ENCODE measurements at regions not wholly inside any gene's neighbourhood (a gene's known extent, or its start where the extent isn't known, plus 50 kb on each side); places are given as distances from the start of the nearest gene placed in this dataset.
A peak's percentile ranks its signal among the peaks of the same experiment; 100 is the strongest.

DNA sequence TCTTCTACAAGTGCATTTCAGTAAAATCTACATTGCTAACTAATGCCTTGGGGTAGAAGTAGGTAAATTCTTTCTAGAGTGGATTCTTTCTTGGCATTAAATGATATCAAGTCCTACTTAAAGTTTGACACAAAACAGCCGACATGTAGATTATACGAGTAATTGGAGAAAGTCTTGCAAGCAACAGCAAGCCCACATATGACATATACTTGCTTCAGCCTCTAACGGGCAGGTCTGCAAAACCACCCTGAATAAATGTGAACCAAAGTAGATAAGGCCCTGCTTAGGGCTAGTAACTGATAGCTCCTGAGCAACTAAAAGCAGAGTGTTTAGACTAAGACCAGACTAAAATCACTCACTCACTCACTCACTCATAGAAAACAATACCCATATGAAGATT lies 203.2 kb downstream of the LTN1 start:
- no peak for DNase-seq (ENCODE audit: low read depth in 3 of 3)

DNA sequence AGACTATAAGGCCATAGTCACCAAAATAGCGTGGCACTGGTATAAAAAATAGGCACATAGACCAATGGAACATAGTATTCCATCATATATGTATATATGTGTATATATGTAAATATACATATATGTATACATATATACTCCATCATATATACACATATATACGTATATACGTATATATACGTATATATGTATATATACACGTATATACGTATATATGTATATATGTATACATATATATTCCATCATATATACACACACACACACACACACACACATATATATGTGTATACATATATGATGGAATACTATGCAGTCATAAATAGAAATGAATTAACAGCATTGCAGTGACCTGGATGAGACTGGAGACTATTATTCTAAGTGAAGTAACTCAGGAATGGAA lies 204.6 kb downstream of the LTN1 start:
- no peak for DNase-seq (ENCODE audit: low read depth in 3 of 3)

DNA sequence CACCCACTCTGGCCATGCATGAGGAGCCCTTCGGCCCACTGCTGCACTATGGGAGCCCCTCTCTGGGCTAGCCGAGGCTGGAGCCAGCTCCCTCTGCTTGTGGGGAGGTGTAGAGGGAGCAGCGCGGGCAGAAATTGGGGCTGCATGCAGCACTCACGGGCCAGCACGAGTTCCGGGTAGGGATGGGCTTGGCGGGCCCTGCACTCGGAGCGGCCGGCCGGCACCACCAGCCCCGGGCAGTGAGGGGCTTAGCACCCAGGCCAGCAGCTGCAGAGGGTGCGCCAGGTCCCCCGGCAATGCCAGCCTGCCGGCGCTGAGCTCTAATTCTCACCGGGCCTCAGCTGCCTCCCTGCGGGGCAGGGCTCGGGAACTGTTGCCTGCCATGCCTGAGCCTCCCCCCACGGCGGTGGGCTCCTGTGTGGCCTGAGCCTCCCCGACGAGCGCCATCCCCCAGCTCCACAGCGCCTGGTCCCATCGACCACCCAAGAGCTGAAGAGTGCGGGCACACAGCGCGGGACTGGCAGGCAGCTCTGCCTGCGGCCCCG lies 209.0 kb downstream of the LTN1 start:
- no peak for DNase-seq (ENCODE audit: low read depth in 3 of 3)

DNA sequence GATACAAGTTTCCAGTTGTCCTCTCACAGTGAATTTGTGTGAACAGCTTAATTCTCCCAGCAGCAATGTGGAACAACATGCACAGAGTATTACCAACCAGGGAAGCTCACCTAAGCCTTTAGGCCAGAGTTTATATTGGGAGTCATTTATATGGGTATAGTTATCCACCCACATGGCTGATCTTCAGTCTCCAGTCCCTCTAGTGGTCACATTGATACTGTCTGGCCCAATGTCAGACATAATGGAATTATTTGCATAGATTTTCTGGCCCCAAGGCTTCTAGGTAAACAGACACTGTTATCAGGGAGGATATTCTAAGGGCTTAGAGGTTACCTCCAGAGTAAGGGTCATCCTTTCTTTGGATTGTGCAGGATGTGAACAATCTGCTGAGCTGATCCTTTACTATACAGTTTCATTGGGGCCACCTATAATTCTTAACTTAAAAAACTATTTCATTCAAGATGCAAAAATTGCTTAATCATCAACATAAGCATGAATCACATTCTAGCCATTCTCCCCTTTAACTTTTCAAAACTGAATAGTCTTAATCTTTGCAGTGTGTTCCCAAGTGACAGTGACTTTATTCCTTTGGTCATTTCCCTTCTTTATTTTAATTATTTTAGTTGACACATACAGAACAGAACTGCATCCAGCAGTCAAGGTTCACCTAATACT lies 210.9 kb downstream of the LTN1 start:
- DNase-seq (ENCODE audit: low read depth in 3 of 3): no peak

DNA sequence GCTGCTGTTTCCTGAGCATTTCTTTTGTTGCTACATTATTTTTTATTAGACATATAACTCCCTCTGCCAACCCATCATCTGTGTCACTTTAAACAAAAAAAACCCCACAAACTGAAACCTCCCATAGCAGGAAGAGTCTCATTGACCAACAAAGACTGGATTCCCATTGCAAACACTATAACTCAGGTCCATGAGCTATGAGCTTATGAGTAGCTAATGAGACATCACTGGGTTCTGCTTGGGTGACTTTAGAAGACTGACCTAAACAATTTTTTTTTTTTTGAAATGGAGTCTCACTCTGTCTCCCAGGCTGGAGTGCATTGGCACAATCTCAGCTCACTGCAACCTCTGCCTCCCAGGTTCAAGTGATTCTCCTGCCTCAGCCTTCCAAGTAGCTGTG lies 212.8 kb downstream of the LTN1 start:
- no peak for DNase-seq (ENCODE audit: low read depth in 3 of 3)

DNA sequence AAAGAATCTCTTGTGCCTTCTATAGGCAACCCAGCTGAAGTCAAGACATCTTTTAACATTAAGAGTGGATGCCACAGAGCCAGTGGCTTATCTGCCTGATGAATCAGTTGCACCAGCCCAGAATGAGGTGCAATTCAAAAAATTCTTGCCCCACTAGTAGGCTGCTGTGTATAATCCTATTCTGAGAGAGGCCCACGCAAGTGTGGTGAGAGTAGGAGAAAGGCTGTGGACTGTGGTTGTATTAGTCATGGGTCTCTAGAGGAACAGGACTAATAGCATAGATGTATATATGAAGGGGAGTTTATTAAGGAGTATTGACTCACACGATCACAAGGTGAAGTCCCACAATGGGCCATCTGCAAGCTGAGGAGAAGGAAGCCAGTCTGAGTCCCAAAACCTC lies 216.4 kb downstream of the LTN1 start:
- peak; percentile 25 to 45 (median 41) for DNase-seq (ENCODE audit: low read depth in 3 of 3)

DNA sequence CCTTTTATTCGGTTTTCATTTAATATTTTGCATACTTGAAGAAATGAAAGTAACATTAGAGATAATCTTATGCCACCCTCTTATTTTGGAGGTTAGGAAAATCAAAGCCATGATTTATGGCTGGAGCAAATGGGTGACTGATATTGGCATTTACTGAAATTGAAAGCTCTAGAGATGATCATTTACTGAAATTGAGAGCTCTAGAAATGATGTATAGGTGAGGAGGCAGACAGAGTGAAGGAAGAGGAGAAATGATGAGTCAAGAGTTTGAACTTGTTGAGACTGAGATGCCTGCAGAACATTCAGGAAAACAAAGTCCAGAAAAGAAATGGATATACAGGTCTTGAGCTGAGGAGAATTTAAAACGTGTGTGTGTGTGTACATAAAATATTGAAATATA lies 217.6 kb downstream of the LTN1 start:
- no peak for DNase-seq (ENCODE audit: low read depth in 3 of 3)

DNA sequence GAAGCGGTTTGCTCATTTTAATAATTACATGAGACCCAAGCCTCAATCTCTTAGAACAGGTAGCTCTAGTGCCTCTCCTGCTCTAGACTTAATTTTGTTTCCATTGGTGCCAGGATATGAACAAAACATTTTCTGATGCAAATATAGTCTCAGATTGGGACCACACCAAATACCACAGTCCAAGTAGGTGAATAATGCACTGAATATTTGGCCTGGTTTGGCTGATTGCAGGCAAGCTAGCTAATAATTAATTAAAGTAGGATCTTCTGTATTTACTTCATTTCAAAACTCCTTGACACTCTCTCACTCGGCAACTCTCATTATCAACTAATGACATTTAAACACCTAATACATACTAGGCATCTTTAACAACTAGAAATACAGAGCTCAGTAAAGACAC lies 219.6 kb downstream of the LTN1 start:
- no peak for DNase-seq (ENCODE audit: low read depth in 3 of 3)

DNA sequence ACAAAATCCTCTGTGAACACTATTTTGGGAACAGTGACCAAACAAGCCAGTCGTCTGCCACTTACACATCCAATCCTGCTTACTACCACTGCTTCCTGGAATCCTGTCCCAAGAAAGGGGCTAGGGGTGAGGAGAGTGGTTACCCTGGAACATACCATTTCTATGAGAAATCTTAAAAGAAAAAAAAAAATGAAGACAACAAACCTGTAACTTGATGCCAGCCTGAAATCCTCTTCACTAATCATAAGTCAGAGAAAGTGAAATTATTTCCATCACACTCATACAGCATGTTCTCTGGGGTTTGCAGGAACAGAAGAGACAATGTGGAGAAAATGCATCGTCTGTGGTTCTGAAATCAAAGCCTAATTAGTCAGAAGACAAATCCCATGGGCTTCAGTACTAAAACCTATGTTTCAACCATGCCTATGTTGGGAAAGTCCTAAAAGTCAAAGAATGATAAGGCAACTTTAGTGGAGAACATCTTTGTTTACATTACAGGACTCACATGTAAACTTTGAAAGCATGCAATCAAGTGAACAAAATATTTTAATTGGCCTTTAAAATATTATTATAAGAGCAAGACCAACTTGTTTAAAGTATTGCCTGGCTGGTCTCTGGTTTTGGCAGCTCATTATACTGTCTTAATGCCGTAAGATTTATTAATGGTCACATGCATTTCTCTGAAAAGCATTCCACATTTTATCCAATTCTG lies 220.7 kb downstream of the LTN1 start:
- DNase-seq (ENCODE audit: low read depth in 3 of 3): no peak

DNA sequence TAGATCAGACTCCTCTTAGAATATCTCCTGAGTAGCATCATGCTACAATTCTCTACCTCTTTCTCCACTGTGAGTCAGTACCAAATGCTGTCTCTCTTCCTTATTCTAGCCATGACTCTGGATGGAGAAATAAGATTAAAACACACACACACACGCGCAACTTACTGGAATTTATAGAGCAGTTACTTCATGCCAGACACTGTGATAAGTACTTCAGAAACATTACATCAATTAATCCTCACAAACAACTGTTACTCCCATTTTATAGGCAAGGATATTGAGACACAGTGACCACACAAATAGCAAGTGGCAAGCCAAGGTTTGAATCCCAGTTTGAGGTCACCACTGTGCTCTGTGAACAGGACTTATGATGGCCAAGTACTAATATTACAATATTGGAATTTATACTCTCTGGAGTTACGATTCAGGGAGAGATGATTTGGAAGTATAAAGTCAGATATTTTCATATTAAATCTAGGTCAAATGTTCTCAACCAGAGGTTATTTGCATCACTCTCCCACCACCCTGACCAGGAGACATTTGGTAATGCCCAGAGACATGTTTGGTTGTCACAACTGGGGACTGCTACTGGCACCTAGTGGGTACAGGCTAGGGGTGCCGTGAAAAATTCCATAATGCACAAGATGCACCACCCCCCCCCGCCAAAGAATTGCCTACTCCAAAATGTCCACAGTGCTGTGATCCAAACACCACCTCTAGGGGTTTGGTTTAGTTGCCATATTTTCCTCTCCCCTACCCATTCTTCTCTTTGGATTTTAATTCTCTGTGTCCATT lies 221.6 kb downstream of the LTN1 start:
- no peak for DNase-seq (ENCODE audit: low read depth in 3 of 3)

DNA sequence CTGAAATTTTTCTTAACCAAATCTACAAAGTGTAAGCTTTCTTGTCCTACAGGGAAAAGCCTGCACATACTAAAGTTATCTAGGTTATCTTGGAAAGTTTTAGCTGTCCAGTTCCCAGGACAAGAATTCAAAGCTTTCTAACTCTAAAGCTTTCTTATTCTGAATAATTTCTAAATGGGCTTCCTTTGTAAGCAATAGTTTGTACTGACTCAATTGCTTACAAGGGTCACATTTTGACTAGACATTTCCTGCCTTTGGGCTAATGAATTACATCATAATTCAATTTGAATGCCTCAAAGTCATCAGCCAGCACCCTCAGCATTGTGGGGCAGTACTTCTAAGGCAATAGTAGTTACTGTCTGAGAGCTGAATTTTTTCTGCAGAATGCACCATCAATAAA lies 223.0 kb downstream of the LTN1 start:
- no peak for DNase-seq (ENCODE audit: low read depth in 3 of 3)

DNA sequence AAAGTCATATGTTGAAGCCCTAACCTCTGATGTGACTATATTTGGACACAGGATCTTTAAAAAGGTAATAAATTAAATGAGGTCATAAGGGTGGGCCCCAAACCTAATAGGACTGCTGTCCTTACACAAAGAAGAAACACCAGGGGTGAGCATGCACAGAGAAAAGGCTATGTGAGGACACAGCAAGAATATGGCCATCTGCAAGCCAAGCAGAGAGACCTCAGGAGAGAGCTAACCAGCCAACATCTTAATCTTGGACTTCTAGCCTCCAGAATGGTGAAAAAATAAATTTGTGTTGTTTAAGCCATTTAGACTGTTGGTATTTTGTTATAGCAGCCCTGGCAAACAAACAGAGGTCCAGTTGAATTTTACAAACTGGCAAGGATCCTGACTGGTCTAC lies 223.9 kb downstream of the LTN1 start:
- no peak for DNase-seq (ENCODE audit: low read depth in 3 of 3)

DNA sequence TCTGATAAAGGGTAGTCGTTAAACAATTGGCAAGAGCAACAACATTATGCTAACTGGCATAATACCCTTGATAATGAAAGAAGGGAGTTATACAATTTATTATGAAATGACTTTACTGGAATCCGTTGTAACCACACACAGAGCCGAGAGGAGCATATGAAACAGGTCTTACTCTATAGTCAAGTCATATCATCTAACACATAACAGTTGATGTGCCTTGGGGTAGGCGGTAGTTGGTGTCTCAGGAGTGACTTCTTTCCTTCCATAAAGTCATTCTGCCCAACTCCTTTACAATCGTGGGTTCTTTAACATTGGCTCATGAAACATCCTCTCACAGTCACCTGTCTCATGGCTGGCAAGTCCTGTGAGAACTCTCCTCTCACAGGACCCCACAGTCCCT lies 225.2 kb downstream of the LTN1 start:
- peak in 1 of 3 donors; percentile 8 for DNase-seq (ENCODE audit: low read depth in 3 of 3)

DNA sequence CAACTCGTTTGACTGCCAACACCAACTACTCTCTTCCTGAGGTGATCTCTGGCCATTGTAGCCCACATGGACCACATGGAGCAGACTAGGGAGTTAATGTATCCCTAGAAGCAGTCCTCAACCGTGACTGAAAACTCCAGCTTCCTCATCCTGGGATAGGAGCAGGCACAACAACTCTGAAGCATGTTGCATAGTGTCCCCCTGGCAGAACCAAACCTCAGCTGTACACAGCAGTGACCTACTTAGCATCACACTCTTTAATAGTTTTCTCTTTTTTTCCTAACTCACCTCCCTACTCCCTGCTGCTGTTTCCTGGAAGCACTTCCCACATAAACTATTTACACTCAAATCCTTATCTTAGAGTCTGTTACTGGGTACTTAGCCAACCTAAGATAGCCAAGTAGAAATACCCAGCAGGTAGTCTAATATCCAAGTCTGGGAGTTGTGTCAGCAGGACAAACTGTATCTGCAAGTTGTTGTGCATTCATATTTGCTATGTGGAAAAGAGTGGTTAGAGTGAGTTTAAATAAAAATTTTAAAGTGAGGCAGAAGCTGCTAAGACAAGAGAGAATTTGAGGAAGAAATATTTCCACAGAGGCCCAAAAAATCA lies 228.8 kb downstream of the LTN1 start:
- DNase-seq (ENCODE audit: low read depth in 3 of 3): no peak

DNA sequence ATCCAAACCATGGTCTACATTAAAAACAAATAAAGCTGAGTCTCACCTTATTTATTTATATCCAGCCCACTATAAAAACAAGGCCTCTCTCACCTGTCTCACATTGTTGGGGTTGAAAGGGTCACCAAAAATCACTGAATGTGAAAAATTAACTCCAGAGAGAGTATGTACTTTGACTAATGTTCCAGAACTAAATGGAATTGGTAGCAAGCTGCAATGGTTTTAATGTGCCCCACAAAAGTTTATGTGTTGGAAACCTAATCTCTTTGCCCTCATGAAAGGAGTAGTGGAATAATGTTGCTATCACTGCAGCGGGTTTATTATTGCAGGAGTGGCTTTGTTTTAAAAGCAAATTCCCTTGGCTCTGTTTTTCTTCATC lies 230.3 kb downstream of the LTN1 start:
- DNase-seq (ENCODE audit: low read depth in 3 of 3): no peak

DNA sequence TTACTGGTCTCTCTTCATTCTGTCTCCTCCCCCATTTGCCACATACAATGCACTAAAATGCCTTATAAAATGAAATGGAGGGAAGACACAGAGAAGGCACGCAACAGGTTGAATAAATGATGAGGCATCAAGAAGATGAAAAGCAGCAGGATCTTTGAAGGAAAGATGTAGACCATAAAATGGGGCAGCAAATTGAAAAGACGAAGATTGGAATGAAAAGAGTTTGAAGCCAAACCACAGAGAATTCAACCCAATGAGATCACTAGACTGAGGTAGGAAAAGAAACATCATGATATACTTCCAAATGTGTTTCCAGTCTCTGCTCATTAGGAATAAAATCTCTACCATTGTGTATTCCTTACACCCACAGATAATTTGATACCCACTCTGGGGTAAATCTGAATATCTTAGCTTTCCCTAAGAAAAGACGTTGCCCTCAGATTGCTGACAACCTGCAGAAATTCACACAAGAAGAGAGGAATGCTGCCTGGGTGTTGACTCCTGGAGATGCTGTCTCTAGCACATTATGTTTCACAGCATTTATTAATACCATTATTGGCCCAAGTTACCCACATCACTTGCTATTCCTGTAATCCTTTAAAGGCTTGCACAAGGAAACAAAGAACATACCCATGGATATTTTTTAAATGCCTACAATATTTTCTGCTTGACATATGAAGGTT lies 230.9 kb downstream of the LTN1 start:
- no peak for DNase-seq (ENCODE audit: low read depth in 3 of 3)

DNA sequence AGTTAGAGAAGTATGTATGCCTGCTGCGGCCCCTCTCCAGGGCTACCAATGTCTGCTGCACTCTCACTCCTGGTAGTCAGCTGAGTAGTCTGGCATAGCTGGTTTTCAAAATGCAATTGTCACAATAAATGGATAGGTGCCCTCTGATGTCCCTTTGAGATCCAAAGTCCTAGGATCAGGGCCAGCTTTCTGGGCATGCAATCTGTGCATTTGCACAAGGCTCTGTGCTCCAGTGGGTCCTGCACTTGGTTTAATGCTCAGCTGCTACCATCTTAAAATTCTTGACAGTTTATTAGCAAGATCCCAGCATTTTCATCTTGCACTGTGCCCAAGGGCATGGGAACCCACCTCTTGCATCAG lies 233.8 kb downstream of the LTN1 start:
- DNase-seq (ENCODE audit: low read depth in 3 of 3): no peak

DNA sequence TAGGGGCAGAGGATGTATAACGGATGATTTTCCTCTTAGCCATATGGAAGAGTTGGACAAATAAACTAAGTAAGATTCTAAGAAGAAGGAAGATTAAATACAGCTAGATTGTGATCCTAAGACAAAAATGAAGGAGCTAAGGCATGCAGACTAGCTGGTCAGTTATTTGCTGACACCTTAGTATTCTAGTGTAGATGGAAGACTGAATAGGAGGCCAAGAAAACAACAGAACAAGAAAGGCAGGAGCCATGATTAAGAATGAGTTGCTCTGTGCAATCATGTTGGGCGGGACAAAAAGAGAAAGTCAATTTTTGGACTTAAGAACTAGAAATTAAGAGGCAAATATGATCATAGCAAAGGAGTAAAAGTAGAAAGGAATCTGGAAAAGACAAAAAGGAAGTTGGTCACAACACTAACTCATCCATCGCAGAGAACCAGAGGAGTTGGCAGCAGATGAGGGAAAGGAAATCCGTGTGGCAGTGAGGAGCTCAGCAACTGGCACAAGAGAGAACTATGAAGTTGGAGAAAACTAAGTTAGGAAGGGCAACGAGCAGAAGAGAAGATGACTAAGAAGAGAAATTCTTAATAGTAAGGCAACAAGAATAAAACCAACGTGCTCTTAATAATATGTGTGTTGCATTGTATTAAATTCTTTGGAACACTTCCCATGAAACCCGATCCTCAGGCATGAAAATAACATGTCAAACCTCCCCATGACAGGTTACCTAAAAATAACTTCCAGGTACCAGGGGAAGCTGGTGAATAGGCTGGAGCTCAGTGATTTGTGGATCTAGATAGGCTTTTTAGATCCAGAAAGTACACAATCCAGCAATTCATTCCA lies 234.4 kb downstream of the LTN1 start:
- DNase-seq (ENCODE audit: low read depth in 3 of 3): no peak

DNA sequence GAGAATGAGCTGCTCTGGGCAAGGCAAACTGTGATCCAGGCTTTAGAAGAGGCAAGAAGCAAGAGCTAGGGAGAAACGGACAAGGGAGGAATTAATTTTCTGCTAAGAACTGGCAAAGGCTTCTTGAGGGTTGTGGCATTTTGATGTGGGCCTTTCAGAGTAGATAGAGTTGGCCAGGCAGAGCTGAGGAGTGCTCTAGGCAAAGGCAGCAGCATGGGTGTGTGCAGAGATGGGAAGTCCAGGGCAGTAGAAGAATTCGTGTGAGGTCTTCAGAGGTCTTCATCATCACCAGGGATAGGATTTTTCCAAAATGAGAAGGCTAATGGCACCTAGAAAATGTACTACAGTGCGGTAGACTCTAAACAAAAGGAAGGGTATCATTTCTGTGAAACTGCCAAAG lies 237.8 kb downstream of the LTN1 start:
- DNase-seq (ENCODE audit: low read depth in 3 of 3): no peak

DNA sequence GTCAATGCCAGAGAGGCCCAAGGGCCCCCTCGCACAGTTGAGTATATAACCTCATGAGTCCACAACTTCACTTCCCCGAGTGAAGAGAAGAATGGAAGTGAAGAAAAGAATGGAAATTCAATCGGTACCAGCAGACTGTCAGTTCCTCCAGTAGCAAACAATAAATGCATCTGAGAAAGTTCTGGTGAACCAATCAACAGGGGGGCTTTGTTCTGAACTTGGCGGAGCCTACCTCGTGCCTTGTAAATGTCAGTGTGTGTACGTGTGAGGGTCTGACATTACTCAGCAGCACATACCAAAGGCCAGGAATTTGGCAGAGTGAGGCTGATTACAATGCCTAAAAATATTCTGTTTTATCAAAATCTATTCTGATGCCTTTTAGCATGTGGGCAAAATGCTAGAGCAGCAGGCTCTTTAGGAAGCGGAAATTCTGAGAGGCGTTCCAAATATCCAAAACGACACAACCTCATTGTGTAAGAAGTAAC lies 238.5 kb downstream of the LTN1 start:
- DNase-seq (ENCODE audit: low read depth in 3 of 3): no peak

DNA sequence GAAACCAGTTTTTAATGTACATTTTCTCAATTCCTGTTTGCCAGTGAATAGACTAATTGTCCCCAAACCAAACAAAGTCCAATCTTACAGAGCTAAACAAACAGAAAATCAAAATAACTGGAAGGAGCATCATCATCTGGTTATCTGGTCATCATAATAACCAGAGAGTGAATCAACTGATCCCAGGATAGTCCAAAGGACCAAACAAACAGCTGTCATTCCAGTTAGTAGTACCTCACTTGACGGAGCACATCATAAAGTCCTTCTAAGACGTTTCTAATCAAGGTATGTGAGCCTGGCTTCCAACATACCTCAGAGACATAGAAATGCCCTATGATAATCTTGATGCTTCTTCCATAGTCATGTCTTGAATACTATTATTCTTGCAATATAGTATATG lies 240.5 kb downstream of the LTN1 start:
- DNase-seq (ENCODE audit: low read depth in 3 of 3): no peak

Measured in stimulated activated CD4-positive, alpha-beta T cell treated with anti-CD3 and anti-CD28 coated beads, TNF-alpha, amount 100 ng/mL, for 48 hours (primary cell).